ENCODE measurements at regions not wholly inside any gene's neighbourhood (a gene's known extent, or its start where the extent isn't known, plus 50 kb on each side); places are given as distances from the start of the nearest gene placed in this dataset.

GRCh38 chr14:45968037-45968436 lies 683.5 kb downstream of the RPL10L start:
- Histone ChIP-seq H3K36me3 (no peaks in the 10 kb centered on the region), H3K4me3 (replicated peaks in 1 of 3) (no peak overlapping the region), H3K27me3 (no peaks in the 10 kb centered on the region), H3K27ac (no peak overlapping the region), H3K9me3 (no peaks in the 10 kb centered on the region), H3K4me1 (no peaks in the 10 kb centered on the region)
- DNase-seq = no peak
- TF ChIP-seq CTCF (IDR thresholded peaks at IDR 0.05) (no peak), POLR2A (IDR thresholded peaks at IDR 0.05) (no peak)
- 72 to 78% methylated on average over 1 of the region's 1 CpG for WGBS, 2 donors
- intact Hi-C loops (cut with DNase I) = no loop called here

GRCh38 chr14:45949479-45949878 lies 696.5 kb upstream of the MIS18BP1 start:
- Histone ChIP-seq H3K36me3 (no peaks in the 10 kb centered on the region), H3K27ac (no peak overlapping the region)

GRCh38 chr14:45947830-45948229 lies 694.8 kb upstream of the MIS18BP1 start:
- 86 to 96% methylated on average over 2 of the region's 2 CpGs for WGBS, 2 donors
- DNase-seq = no peak
- H3K4me1 ChIP-seq = no peaks in the 10 kb centered on the region
- intact Hi-C loops (cut with DNase I) = no loop called here
- no peak overlapping the region for H3K27ac ChIP-seq
- H3K36me3 ChIP-seq = no peaks in the 10 kb centered on the region
- no peaks in the 10 kb centered on the region for H3K9me3 ChIP-seq
- H3K4me3 ChIP-seq (replicated peaks in 1 of 3) = no peak overlapping the region
- no peak for TF ChIP-seq CTCF (IDR thresholded peaks at IDR 0.05)
- TF ChIP-seq POLR2A (IDR thresholded peaks at IDR 0.05) = no peak
- no peaks in the 10 kb centered on the region for H3K27me3 ChIP-seq

More at GRCh38 chr14:45949479-45949878, 696.5 kb upstream of the MIS18BP1 start:
- 74 to 85% methylated on average over 2 of the region's 2 CpGs for WGBS, 2 donors
- no peak for DNase-seq
- intact Hi-C loops (cut with DNase I) = no loop called here
- Histone ChIP-seq H3K9me3 (no peaks in the 10 kb centered on the region), H3K4me1 (no peaks in the 10 kb centered on the region), H3K4me3 (replicated peaks in 1 of 3) (no peak overlapping the region), H3K27me3 (no peaks in the 10 kb centered on the region)
- no peak for TF ChIP-seq POLR2A (IDR thresholded peaks at IDR 0.05)

GRCh38 chr14:45946251-45946650 lies 693.2 kb upstream of the MIS18BP1 start:
- no peak for DNase-seq
- Histone ChIP-seq H3K36me3 (no peaks in the 10 kb centered on the region), H3K27ac (no peak overlapping the region), H3K27me3 (no peaks in the 10 kb centered on the region), H3K9me3 (no peaks in the 10 kb centered on the region), H3K4me3 (replicated peaks in 1 of 3) (no peak overlapping the region), H3K4me1 (no peaks in the 10 kb centered on the region)
- intact Hi-C loops (cut with DNase I) = no loop called here
- no peak for TF ChIP-seq CTCF (IDR thresholded peaks at IDR 0.05)
- TF ChIP-seq POLR2A (IDR thresholded peaks at IDR 0.05) = no peak
- 78 to 84% methylated on average over 3 of the region's 3 CpGs for WGBS, 2 donors

- H3K4me1 ChIP-seq = no peaks in the 10 kb centered on the region
- intact Hi-C loops (cut with DNase I) = no loop called here
These were observed 687.3 kb upstream of the MIS18BP1 start for GRCh38 chr14:45940318-45940717.

More at GRCh38 chr14:45940318-45940717, 687.3 kb upstream of the MIS18BP1 start:
- Histone ChIP-seq H3K36me3 (no peaks in the 10 kb centered on the region), H3K27ac (no peak overlapping the region), H3K4me3 (replicated peaks in 1 of 3) (no peak overlapping the region), H3K27me3 (no peaks in the 10 kb centered on the region), H3K9me3 (no peaks in the 10 kb centered on the region)
- no peak for DNase-seq
- TF ChIP-seq POLR2A (IDR thresholded peaks at IDR 0.05) = no peak
- peak in 2 of 6 experiments; percentile 14 to 38 for TF ChIP-seq CTCF (IDR thresholded peaks at IDR 0.05)

Measured in thyroid gland (tissue), 4 donors.